ENCODE measurements at regions not wholly inside any gene's neighbourhood (a gene's known extent, or its start where the extent isn't known, plus 50 kb on each side); places are given as distances from the start of the nearest gene placed in this dataset.
"Not testable (repeated sequence)": the region's sequence is repeated elsewhere in the genome, so short reads cannot be mapped to it uniquely, and the experiment has no call there.

- TF ChIP-seq, protein P1, sequence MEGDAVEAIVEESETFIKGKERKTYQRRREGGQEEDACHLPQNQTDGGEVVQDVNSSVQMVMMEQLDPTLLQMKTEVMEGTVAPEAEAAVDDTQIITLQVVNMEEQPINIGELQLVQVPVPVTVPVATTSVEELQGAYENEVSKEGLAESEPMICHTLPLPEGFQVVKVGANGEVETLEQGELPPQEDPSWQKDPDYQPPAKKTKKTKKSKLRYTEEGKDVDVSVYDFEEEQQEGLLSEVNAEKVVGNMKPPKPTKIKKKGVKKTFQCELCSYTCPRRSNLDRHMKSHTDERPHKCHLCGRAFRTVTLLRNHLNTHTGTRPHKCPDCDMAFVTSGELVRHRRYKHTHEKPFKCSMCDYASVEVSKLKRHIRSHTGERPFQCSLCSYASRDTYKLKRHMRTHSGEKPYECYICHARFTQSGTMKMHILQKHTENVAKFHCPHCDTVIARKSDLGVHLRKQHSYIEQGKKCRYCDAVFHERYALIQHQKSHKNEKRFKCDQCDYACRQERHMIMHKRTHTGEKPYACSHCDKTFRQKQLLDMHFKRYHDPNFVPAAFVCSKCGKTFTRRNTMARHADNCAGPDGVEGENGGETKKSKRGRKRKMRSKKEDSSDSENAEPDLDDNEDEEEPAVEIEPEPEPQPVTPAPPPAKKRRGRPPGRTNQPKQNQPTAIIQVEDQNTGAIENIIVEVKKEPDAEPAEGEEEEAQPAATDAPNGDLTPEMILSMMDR (IDR thresholded peaks at IDR 0.05; ENCODE audit: insufficient read depth, missing control alignments): no peak
- DNase-seq (ENCODE audit: insufficient read length, low spot score) (no peak), FAIRE-seq (no peak)
Observed at GRCh38 chr18:26631135-26631534, 82.8 kb upstream of the KCTD1 start.

DNA sequence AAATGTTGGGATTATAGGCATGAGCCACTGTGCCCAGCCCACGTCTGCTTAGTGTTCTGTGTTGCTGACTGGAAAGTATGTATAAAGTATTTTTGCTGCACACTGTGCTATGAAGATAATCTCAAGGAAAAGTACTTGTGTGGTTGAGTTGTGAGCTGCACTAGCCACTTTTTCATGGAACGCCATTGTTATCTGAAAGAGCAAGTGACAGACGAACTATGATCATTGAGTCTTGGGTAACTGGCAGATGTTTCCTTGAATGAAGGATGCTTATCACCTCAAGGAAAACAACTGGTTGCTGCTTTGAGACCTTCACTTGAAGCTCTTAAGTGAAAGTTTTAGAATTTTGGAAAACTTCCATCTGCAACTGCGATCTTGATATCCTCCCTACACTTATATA is 82.2 kb upstream of the KCTD1 start:
- TF ChIP-seq, protein P1 (IDR thresholded peaks at IDR 0.05; ENCODE audit: insufficient read depth, missing control alignments): no peak
- DNase-seq (ENCODE audit: insufficient read length, low spot score) (no peak), FAIRE-seq (no peak)

DNA sequence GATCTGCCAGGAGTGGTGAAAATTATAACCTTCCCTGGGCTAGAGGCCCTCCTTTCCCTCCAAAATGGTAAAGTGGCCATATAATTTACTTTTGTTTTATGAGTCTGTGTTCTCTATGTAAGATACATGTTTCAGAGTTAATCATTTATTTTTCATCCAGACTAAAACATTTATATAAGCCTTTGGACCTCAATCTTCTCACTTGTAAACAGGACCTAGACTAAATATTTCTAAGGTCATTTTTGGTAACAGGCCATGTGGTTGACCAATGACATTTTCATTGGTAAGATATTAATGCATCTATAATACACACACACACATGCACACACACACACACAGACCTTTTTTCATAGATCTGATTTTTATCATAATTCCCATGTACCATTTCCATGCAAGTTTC is 79.7 kb upstream of the KCTD1 start:
- DNase-seq (ENCODE audit: insufficient read length, low spot score) (no peak), FAIRE-seq (no peak)

GRCh38 chr18:26624443-26624842 is 76.1 kb upstream of the KCTD1 start:
- FAIRE-seq (no peak), DNase-seq (ENCODE audit: insufficient read length, low spot score) (no peak)
- TF ChIP-seq, protein P1 (IDR thresholded peaks at IDR 0.05; ENCODE audit: insufficient read depth, missing control alignments): no peak

More for the DNA sequence above, 79.7 kb upstream of the KCTD1 start:
- TF ChIP-seq, protein P1 (IDR thresholded peaks at IDR 0.05; ENCODE audit: insufficient read depth, missing control alignments): no peak

DNA sequence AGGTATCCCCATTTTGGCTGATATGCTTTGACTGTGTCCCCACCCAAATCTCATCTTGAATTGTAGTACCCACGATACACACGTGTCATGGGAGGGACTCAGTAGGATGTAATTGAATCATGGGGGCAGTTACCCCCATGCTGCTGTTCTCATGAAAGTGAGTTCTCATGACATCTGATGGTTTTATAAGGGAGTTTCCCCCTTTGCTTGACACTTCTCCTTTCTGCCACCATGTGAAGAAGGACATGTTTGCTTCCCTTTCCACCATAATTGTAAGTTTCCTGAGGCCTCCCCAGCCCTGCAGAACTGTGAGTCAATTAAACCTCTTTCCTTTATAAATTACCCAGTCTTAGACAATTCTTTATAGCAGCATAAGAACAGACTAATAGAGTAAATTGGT is 75.0 kb upstream of the KCTD1 start:
- not testable (repeated sequence) for DNase-seq (ENCODE audit: insufficient read length, low spot score); FAIRE-seq

DNA sequence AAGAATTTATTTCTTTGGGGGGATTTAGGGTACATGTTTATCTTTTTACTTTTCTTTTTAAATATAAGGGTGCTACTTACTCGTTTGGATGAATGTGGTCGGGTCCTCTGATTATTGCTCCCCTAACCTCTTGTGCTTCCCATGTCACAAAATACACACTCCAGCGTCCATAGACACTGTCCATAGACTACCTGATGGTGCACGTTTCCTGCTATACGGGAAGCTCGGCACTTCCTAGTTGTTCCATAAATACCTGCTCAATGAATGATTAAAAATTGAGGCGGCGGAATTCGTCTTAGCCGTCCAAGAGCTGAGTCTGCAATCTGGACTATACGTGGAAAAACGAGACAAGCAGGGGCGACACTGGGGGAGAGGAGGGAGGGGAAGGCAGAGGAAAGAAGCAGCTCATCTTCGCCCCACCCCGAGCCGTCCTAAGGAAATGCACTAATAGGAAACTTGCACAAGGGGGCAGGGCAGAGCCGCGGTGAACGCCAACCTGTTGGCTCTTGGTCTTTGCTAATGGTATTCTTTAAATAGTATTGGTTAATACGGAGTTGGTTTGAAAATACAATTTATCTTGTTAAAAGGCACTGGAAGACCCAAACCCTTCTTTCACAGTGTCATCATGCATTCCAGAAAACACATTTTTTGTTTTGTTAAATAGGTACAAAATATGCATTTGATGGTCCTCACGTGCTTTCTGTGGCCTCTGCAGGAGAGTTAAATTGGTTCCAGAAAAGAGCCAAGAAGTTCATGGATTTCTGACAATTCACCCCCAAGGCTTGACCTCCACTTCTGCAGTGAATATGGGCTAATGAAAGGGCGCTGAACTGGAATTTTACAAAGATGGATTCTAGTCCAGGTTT is 73.0 kb upstream of the KCTD1 start:
- no peak for FAIRE-seq
- no peak for DNase-seq (ENCODE audit: insufficient read length, low spot score)
- TF ChIP-seq, protein P1 (IDR thresholded peaks at IDR 0.05; ENCODE audit: insufficient read depth, missing control alignments): peak; percentile 52

DNA sequence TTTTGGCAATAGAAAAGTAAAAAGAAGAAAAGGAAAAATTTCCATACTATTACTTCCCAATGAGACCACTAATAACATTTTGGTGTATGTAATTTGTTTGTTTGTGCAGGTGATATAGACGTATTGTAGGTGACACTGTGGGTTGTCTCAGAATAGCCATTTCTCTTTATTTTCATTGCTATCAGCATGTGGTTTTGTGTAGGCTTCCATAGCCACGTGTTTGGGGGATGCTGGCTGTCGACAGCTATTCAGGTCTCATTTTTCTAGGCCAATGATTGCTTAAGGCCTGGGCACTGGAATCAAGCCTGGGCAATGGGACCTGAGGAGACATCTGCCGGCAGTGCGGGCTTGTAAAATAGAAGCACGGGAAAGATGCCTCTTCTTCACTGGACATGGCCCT is 71.0 kb upstream of the KCTD1 start:
- FAIRE-seq: no peak
- TF ChIP-seq, protein P1 (IDR thresholded peaks at IDR 0.05; ENCODE audit: insufficient read depth, missing control alignments): no peak

More for the DNA sequence above, 71.0 kb upstream of the KCTD1 start:
- no peak for DNase-seq (ENCODE audit: insufficient read length, low spot score)
